ENCODE measurements at regions not wholly inside any gene's neighbourhood (a gene's known extent, or its start where the extent isn't known, plus 50 kb on each side); places are given as distances from the start of the nearest gene placed in this dataset.

DNA sequence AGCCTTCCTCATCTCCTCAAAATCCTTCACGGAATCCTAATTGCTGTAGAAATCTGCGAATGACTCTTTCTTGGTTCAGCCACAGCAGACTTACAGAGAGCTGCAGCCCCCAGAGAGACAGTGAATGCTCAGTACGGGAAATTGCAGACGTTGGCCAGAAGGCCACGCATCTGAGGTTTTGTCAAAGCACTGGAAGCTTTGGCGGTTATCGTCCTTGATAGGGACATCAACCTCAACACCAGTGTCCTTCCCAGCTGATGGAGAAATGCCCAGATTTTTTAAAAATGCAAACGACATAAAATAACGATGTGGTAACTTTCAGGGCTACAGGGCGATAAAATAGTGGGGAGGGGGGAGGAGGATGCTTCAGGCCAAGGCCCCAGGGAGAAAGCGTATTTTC lies 166.6 kb upstream of the CIBAR2 start:
- no TSS peak for BruUV-seq (replicated peaks)
- Histone ChIP-seq H3K4me2 (no peak overlapping the region), H3F3A (ENCODE audit: insufficient read depth, low read depth) (no peaks in the 10 kb centered on the region), H3K27me3 (ENCODE audit: insufficient read depth, low read depth) (no peaks in the 10 kb centered on the region), H3K9me2 (ENCODE audit: insufficient read depth) (no peaks in the 10 kb centered on the region), H3K36me3 (ENCODE audit: low read depth) (no peaks in the 10 kb centered on the region), H3K4me3 (no peak overlapping the region), H3K27ac (no peak overlapping the region), H3K4me1 (replicated peaks; ENCODE audit: insufficient read depth) (no peaks in the 10 kb centered on the region), H2AFZ (no peak overlapping the region), H3K9me3 (ENCODE audit: insufficient read depth, low read depth) (no peaks in the 10 kb centered on the region), H4K20me1 (ENCODE audit: insufficient read depth) (0 out of 2 replicates have a peak, but pooled peaks cover 5% of the 10 kb centered on the region), H3K79me2 (ENCODE audit: low read depth) (no peaks in the 10 kb centered on the region)
- CTCF ChIA-PET = no interaction called here
- no peak for DNase-seq
- POLR2A ChIA-PET (ENCODE audit: unreplicated experiment) = no interaction called here
- TF ChIP-seq, protein P1, sequence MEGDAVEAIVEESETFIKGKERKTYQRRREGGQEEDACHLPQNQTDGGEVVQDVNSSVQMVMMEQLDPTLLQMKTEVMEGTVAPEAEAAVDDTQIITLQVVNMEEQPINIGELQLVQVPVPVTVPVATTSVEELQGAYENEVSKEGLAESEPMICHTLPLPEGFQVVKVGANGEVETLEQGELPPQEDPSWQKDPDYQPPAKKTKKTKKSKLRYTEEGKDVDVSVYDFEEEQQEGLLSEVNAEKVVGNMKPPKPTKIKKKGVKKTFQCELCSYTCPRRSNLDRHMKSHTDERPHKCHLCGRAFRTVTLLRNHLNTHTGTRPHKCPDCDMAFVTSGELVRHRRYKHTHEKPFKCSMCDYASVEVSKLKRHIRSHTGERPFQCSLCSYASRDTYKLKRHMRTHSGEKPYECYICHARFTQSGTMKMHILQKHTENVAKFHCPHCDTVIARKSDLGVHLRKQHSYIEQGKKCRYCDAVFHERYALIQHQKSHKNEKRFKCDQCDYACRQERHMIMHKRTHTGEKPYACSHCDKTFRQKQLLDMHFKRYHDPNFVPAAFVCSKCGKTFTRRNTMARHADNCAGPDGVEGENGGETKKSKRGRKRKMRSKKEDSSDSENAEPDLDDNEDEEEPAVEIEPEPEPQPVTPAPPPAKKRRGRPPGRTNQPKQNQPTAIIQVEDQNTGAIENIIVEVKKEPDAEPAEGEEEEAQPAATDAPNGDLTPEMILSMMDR (conservative IDR thresholded peaks at IDR 0.05) = no peak
- no peak for TF ChIP-seq EZH2 (IDR thresholded peaks at IDR 0.05; ENCODE audit: low read depth)
- intact Hi-C loops (cut with micrococcal nuclease; ENCODE audit: unreplicated experiment) = loop anchor here (10.0 kb wide), 1 partner anchor 736 kb away; no protein-coding TSS in a partner anchor

DNA sequence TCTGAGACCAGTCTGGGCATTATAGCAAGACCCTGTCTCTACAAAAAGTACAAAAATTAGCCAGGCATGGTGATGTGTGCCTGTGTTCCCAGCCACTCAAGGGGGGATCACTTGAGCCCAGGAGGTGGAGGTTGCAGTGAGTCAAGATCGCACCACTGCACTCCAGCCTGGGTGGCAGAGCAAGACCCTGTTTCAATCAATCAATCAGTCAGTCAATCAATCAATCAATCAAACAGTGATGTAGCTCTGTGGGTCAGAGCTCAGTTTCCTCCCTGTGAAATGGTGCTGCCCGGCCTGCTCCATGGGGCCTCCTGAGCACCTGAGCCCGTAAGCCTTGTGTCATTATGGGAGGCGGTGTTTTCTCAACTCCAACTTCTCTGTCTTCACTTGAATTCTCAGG lies 167.1 kb upstream of the CIBAR2 start:
- H3F3A ChIP-seq (ENCODE audit: insufficient read depth, low read depth) = no peaks in the 10 kb centered on the region
- no peaks in the 10 kb centered on the region for H3K79me2 ChIP-seq (ENCODE audit: low read depth)
- POLR2A ChIA-PET (ENCODE audit: unreplicated experiment) = no interaction called here
- H3K4me1 ChIP-seq (replicated peaks; ENCODE audit: insufficient read depth) = no peaks in the 10 kb centered on the region
- H3K4me2 ChIP-seq = no peak overlapping the region
- intact Hi-C loops (cut with micrococcal nuclease; ENCODE audit: unreplicated experiment) = loop anchor here (10.0 kb wide), 1 partner anchor 735 kb away; no protein-coding TSS in a partner anchor
- H3K36me3 ChIP-seq (ENCODE audit: low read depth) = no peaks in the 10 kb centered on the region
- CTCF ChIA-PET = no interaction called here
- no TSS peak for BruUV-seq (replicated peaks)
- H3K27me3 ChIP-seq (ENCODE audit: insufficient read depth, low read depth) = no peaks in the 10 kb centered on the region
- TF ChIP-seq, protein P1 (conservative IDR thresholded peaks at IDR 0.05) = no peak
- no peak for TF ChIP-seq EZH2 (IDR thresholded peaks at IDR 0.05; ENCODE audit: low read depth)
- H3K4me3 ChIP-seq = no peak overlapping the region
- no peak for DNase-seq
- no peak overlapping the region for H2AFZ ChIP-seq
- H3K27ac ChIP-seq = no peak overlapping the region
- no peaks in the 10 kb centered on the region for H3K9me3 ChIP-seq (ENCODE audit: insufficient read depth, low read depth)
- no peaks in the 10 kb centered on the region for H3K9me2 ChIP-seq (ENCODE audit: insufficient read depth)
- H4K20me1 ChIP-seq (ENCODE audit: insufficient read depth) = 0 out of 2 replicates have a peak, but pooled peaks cover 5% of the 10 kb centered on the region

DNA sequence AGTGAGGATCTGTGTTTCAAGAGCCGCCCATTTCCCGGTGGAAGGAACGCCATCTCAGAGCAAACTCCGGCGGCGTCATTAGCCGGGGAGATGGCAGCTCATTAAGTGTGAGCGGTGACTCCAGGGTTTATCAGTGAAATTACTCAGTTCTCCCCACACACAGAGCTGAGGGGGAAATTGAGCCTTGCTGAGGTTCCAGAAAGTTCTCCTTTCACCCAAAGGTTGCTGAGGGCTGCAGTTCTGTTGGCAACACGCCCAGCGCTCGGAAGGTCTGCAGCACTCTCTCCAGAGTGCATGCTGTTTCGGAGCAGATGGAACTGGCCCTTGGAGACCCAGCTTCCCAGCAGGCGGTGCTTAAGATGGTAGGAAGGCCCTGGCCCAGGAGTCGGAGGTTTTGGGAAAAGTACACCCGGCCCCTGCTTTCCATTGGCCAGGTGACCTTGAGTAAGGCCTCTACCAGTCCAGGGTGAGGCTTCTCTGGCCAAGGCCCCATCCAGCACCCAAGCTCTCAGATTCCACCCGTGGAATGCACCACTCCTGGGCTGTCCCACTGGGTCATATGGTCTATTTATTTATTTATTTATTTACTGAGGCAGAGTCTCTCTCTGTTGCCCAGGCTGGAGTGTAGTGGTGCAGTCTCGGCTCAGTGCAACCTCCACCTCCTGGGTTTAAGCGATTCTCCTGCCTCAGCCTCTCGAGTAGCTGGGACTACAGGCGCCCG lies 167.7 kb upstream of the CIBAR2 start:
- no peak overlapping the region for H3K4me3 ChIP-seq
- CTCF ChIA-PET = no interaction called here
- no peak overlapping the region for H2AFZ ChIP-seq
- no peak for TF ChIP-seq EZH2 (IDR thresholded peaks at IDR 0.05; ENCODE audit: low read depth)
- TF ChIP-seq, protein P1 (conservative IDR thresholded peaks at IDR 0.05) = no peak
- POLR2A ChIA-PET (ENCODE audit: unreplicated experiment) = no interaction called here
- DNase-seq = no peak
- no peak overlapping the region for H3K4me2 ChIP-seq
- no peaks in the 10 kb centered on the region for H3K4me1 ChIP-seq (replicated peaks; ENCODE audit: insufficient read depth)
- 0 out of 2 replicates have a peak, but pooled peaks cover 5% of the 10 kb centered on the region for H4K20me1 ChIP-seq (ENCODE audit: insufficient read depth)
- no peaks in the 10 kb centered on the region for H3K9me2 ChIP-seq (ENCODE audit: insufficient read depth)
- H3K36me3 ChIP-seq (ENCODE audit: low read depth) = no peaks in the 10 kb centered on the region
- no peak overlapping the region for H3K27ac ChIP-seq
- no TSS peak for BruUV-seq (replicated peaks)
- H3F3A ChIP-seq (ENCODE audit: insufficient read depth, low read depth) = no peaks in the 10 kb centered on the region
- H3K9me3 ChIP-seq (ENCODE audit: insufficient read depth, low read depth) = no peaks in the 10 kb centered on the region
- intact Hi-C loops (cut with micrococcal nuclease; ENCODE audit: unreplicated experiment) = loop anchor here (10.0 kb wide), 1 partner anchor 735 kb away; no protein-coding TSS in a partner anchor
- H3K79me2 ChIP-seq (ENCODE audit: low read depth) = no peaks in the 10 kb centered on the region
- H3K27me3 ChIP-seq (ENCODE audit: insufficient read depth, low read depth) = no peaks in the 10 kb centered on the region

Data from PC-9 (cell line).